IMR-90 (cell line): ENCODE measurements at regions not wholly inside any gene's neighbourhood (a gene's known extent, or its start where the extent isn't known, plus 50 kb on each side); places are given as distances from the start of the nearest gene placed in this dataset.

Experiments
- ATAC-seq: fragments of 200-7000 bp; cut with Tn5 transposase; 2 replicates; pipeline ENCODE4 v1.9.1; 2020; ENCODE audit warnings: low read depth, mild to moderate bottlenecking, moderate library complexity
- BruUV-seq: library from RNA; stranded (reverse); fragments of 400-500 nt; replicated peaks from 2 replicates; lab custom pipeline; 2021; lab: Mats Ljungman, UMichigan
- CTCF ChIA-PET: fragments of 300-600 bp; formaldehyde crosslinking; extraction: SDS; loops from one replicate; lab custom pipeline; 2021; ENCODE audit warnings: antibody characterized with exemption; lab: Yijun Ruan, JAX
- POLR2A ChIA-PET: fragments of 300-600 bp; sonication (Branson Sonifier 250); formaldehyde crosslinking; loops from one replicate; lab custom pipeline; 2022; ENCODE audit warnings: antibody characterized with exemption; ENCODE audit not compliant: unreplicated experiment; lab: Charles Lee
- DNase-seq: peaks from one replicate; pipeline ENCODE4 v3.0.0; 2013
- H2AFZ ChIP-seq: replicated peaks from 2 replicates; pipeline ENCODE3; 2013; ENCODE audit warnings: low read length, mild to moderate bottlenecking; ENCODE audit not compliant: poor library complexity
- H2AK5ac ChIP-seq: 2 replicates; pipeline ENCODE4 v1.6.1; 2013; ENCODE audit warnings: low read depth, low read length, inconsistent platforms
- H2AK9ac ChIP-seq: replicated peaks from 2 replicates; pipeline ENCODE3; 2013; ENCODE audit warnings: mild to moderate bottlenecking, low read depth, low read length, moderate library complexity; ENCODE audit not compliant: poor library complexity
- H2BK120ac ChIP-seq: 2 replicates; pipeline ENCODE4 v1.6.1; 2013; ENCODE audit warnings: low read depth, low read length, inconsistent platforms
- H2BK15ac ChIP-seq: 3 replicates; pipeline ENCODE4 v1.6.1; 2013; ENCODE audit warnings: low read depth, low read length, inconsistent platforms
- H2BK20ac ChIP-seq: 2 replicates; pipeline ENCODE4 v1.6.1; 2013; ENCODE audit warnings: low read depth, mild to moderate bottlenecking, inconsistent platforms, low read length, moderate library complexity
- H2BK5ac ChIP-seq: 2 replicates; pipeline ENCODE4 v1.6.1; 2013; ENCODE audit warnings: mild to moderate bottlenecking, low read depth, low read length, inconsistent platforms; ENCODE audit not compliant: poor library complexity, severe bottlenecking
- H3K14ac ChIP-seq: replicated peaks from 2 replicates; pipeline ENCODE4 v1.6.1; 2013; ENCODE audit warnings: low read depth, low read length, inconsistent platforms
- H3K18ac ChIP-seq: 2 replicates; pipeline ENCODE4 v1.6.1; 2013; ENCODE audit warnings: low read depth, low read length, control low read depth
- H3K23ac ChIP-seq: 2 replicates; pipeline ENCODE4 v1.6.1; 2013; ENCODE audit warnings: low read depth, low read length, inconsistent platforms
- H3K27ac ChIP-seq: 2 replicates; pipeline ENCODE4 v1.5.1; 2013; ENCODE audit warnings: mild to moderate bottlenecking, control low read depth, low read length; ENCODE audit not compliant: insufficient read depth
- H3K27me3 ChIP-seq: 2 replicates; pipeline ENCODE4 v1.6.1; 2013; ENCODE audit warnings: low read length; ENCODE audit not compliant: control insufficient read depth, insufficient read depth
- H3K36me3 ChIP-seq: 2 replicates; pipeline ENCODE4 v1.6.1; 2013; ENCODE audit warnings: low read length, mixed read lengths; ENCODE audit not compliant: control insufficient read depth, insufficient read depth
- H3K4ac ChIP-seq: 2 replicates; pipeline ENCODE4 v1.6.1; 2013; ENCODE audit warnings: low read depth, low read length, inconsistent platforms
- H3K4me1 ChIP-seq: 2 replicates; pipeline ENCODE4 v1.6.1; 2013; ENCODE audit warnings: low read length, mixed read lengths; ENCODE audit not compliant: control insufficient read depth, insufficient read depth
- H3K4me2 ChIP-seq: 2 replicates; pipeline ENCODE4 v1.6.1; 2013; ENCODE audit warnings: low read depth, mild to moderate bottlenecking, control low read depth, low read length, moderate library complexity
- H3K4me3 ChIP-seq: 2 replicates; pipeline ENCODE4 v1.5.1; 2013; ENCODE audit warnings: low read depth, mild to moderate bottlenecking, control low read depth, low read length, moderate library complexity; ENCODE audit not compliant: insufficient read depth
- H3K56ac ChIP-seq: 2 replicates; pipeline ENCODE4 v1.6.1; 2013; ENCODE audit warnings: low read length, inconsistent platforms; ENCODE audit not compliant: insufficient read depth; ENCODE audit errors: extremely low read depth
- H3K79me1 ChIP-seq, 2 experiments: 2 replicates each; pipeline ENCODE4 v1.6.1; 2013; ENCODE audit warnings: low read length in 2 of 2, inconsistent platforms in 1 of 2, low read depth in 1 of 2
- H3K9ac ChIP-seq: 2 replicates; pipeline ENCODE4 v1.6.1; 2013; ENCODE audit warnings: low read depth, low read length, control low read depth
- H3K9me1 ChIP-seq: 2 replicates; pipeline ENCODE4 v1.6.1; 2013; ENCODE audit warnings: low read length, inconsistent platforms; ENCODE audit not compliant: insufficient read depth
- H3K9me3 ChIP-seq: 2 replicates; pipeline ENCODE4 v1.6.1; 2013; ENCODE audit warnings: low read length; ENCODE audit not compliant: control insufficient read depth, insufficient read depth
- H4K20me1 ChIP-seq: 2 replicates; pipeline ENCODE4 v1.6.1; 2013; ENCODE audit warnings: low read length, inconsistent platforms; ENCODE audit not compliant: insufficient read depth
- H4K5ac ChIP-seq: 2 replicates; pipeline ENCODE4 v1.6.1; 2013; ENCODE audit warnings: mild to moderate bottlenecking, low read depth, low read length, control low read depth
- H4K8ac ChIP-seq, 2 experiments: 2 replicates each; pipeline ENCODE4 v1.6.1; 2013; ENCODE audit warnings: low read depth in 2 of 2, low read length in 2 of 2, control low read depth in 1 of 2, inconsistent platforms in 1 of 2
- H4K91ac ChIP-seq: 2 replicates; pipeline ENCODE4 v1.6.1; 2013; ENCODE audit warnings: low read depth, low read length, inconsistent platforms; ENCODE audit not compliant: insufficient read depth
- BHLHE40 ChIP-seq: fragments of 150-350 bp; IDR thresholded peaks from 2 replicates; pipeline ENCODE4 v1.6.1; 2016; ENCODE audit warnings: mild to moderate bottlenecking, low read depth, low read length
- CEBPB ChIP-seq: IDR thresholded peaks from 2 replicates; pipeline ENCODE4 v1.6.1; 2012; ENCODE audit warnings: low read depth, low read length, improper control_type of control experiment
- CHD1 ChIP-seq: IDR thresholded peaks from 2 replicates; pipeline ENCODE4 v1.6.1; 2012; ENCODE audit warnings: low read depth, low read length, improper control_type of control experiment
- CTCF ChIP-seq: conservative IDR thresholded peaks from 2 replicates; pipeline ENCODE4 v1.5.1; 2012; ENCODE audit warnings: mild to moderate bottlenecking, low read depth, low read length, improper control_type of control experiment
- ELK1 ChIP-seq: fragments of 150-350 bp; IDR thresholded peaks from 2 replicates; pipeline ENCODE4 v1.6.1; 2016; ENCODE audit warnings: low read depth, mild to moderate bottlenecking, low read length, moderate library complexity, borderline replicate concordance
- FOS ChIP-seq: fragments of 150-350 bp; IDR thresholded peaks from 2 replicates; pipeline ENCODE4 v1.6.1; 2016; ENCODE audit warnings: low read depth, low read length
- MAFK ChIP-seq: IDR thresholded peaks from 2 replicates; pipeline ENCODE4 v1.6.1; 2012; ENCODE audit warnings: low read depth, low read length, improper control_type of control experiment
- MAZ ChIP-seq: IDR thresholded peaks from 2 replicates; pipeline ENCODE4 v1.6.1; 2012; ENCODE audit warnings: low read depth, mild to moderate bottlenecking, low read length, improper control_type of control experiment, moderate library complexity, borderline replicate concordance
- MXI1 ChIP-seq: IDR thresholded peaks from 2 replicates; pipeline ENCODE4 v1.6.1; 2012; ENCODE audit warnings: low read depth, mild to moderate bottlenecking, low read length, moderate library complexity, borderline replicate concordance
- NFE2L2 ChIP-seq: fragments of 150-350 bp; IDR thresholded peaks from 2 replicates; pipeline ENCODE4 v1.6.1; 2016; ENCODE audit warnings: low read depth, mild to moderate bottlenecking, low read length
- POLR2A ChIP-seq: IDR thresholded peaks from 2 replicates; pipeline ENCODE4 v1.6.1; 2012; ENCODE audit warnings: mild to moderate bottlenecking, low read depth, low read length
- RAD21 ChIP-seq: IDR thresholded peaks from 2 replicates; pipeline ENCODE4 v1.6.1; 2012; ENCODE audit warnings: low read length, improper control_type of control experiment
- RCOR1 ChIP-seq: IDR thresholded peaks from 2 replicates; pipeline ENCODE4 v1.6.1; 2012; ENCODE audit warnings: mild to moderate bottlenecking, low read length, improper control_type of control experiment; ENCODE audit not compliant: insufficient replicate concordance
- RFX5 ChIP-seq: IDR thresholded peaks from 2 replicates; pipeline ENCODE4 v1.8.0; 2012; ENCODE audit warnings: low read depth, mild to moderate bottlenecking, low read length, moderate library complexity
- SMC3 ChIP-seq: fragments of 150-350 bp; IDR thresholded peaks from 2 replicates; pipeline ENCODE4 v1.6.1; 2016; ENCODE audit warnings: low read depth, mild to moderate bottlenecking, antibody characterized with exemption, low read length, moderate library complexity
- USF2 ChIP-seq: fragments of 150-350 bp; IDR thresholded peaks from 2 replicates; pipeline ENCODE4 v1.6.1; 2017; ENCODE audit warnings: mild to moderate bottlenecking, antibody characterized with exemption, low read length, low read depth
- WGBS, 2 experiments: methylation state at CpG; one replicate each; pipeline versions ENCODE4 v1.1.5 to v1.1.7; 2013; ENCODE audit warnings: missing lambda C conversion rate in 2 of 2; ENCODE audit not compliant: insufficient read length in 1 of 2; ENCODE audit errors: extremely low coverage in 2 of 2; 5-methylcytosine and 5-hydroxymethylcytosine counted together
- dilution Hi-C: fragments of 300-500 bp; cut with HindIII; formaldehyde crosslinking; loops from one replicate; pipeline ENCODE4 v1.14.3; 2018; ENCODE audit warnings: low sequenced_read_pairs; ENCODE audit not compliant: unreplicated experiment
- in situ Hi-C: fragments of 300-500 bp; cut with MboI; formaldehyde crosslinking; loops from 3 replicates; pipeline ENCODE4 v1.14.3; 2019; ENCODE audit warnings: low sequenced_read_pairs, inconsistent platforms, mixed read lengths
- intact Hi-C: fragments of 100-400 bp; cut with micrococcal nuclease; formaldehyde crosslinking; loops from 2 replicates; pipeline ENCODE4 v1.10.0; 2022

- ChIA-PET POLR2A (no interaction called here), CTCF (interaction anchor here (0.7 kb wide), 1 partner anchor 23 kb away, joined by 3 read pairs; no protein-coding TSS in a partner anchor)
- Histone ChIP-seq H2BK5ac (no peak overlapping the region), H3K4me1 (peaks cover 4% of the 10 kb centered on the region; the same call in 1 of the 2 replicates), H3K4me3 (no peak overlapping the region), H3K27ac (no peak overlapping the region), H4K8ac (no peak overlapping the region), H3K4me2 (no peak overlapping the region), H3K79me1 (no peaks in the 10 kb centered on the region), H3K18ac (no peak overlapping the region), H3K9me1 (no peaks in the 10 kb centered on the region), H3K4ac (no peak overlapping the region), H2AK9ac (no peak overlapping the region), H2BK20ac (no peak overlapping the region), H4K91ac (no peak overlapping the region), H2BK120ac (no peak overlapping the region), H3K14ac (no peak overlapping the region), H3K9ac (no peak overlapping the region), H3K23ac (no peak overlapping the region), H3K27me3 (0 out of 2 replicates have a peak, but pooled peaks cover 1% of the 10 kb centered on the region), H3K9me3 (no peaks in the 10 kb centered on the region), H2AFZ (no peak overlapping the region), H3K56ac (no peak overlapping the region), H4K20me1 (no peaks in the 10 kb centered on the region), H2BK15ac (no peak overlapping the region), H2AK5ac (no peak overlapping the region), H4K5ac (no peak overlapping the region), H3K36me3 (no peaks in the 10 kb centered on the region)
- TF ChIP-seq SMC3: no peak
- no peak for TF ChIP-seq MXI1
- TF ChIP-seq NFE2L2: no peak
- no peak for TF ChIP-seq MAFK
- TF ChIP-seq RAD21: no peak
- no peak for TF ChIP-seq BHLHE40
- TF ChIP-seq RFX5: no peak
- no peak for TF ChIP-seq RCOR1
- no peak for TF ChIP-seq POLR2A
- no peak for TF ChIP-seq ELK1
- no peak for TF ChIP-seq CHD1
- no peak for TF ChIP-seq MAZ
- TF ChIP-seq CTCF: no peak
- no peak for TF ChIP-seq FOS
- TF ChIP-seq CEBPB: no peak
- TF ChIP-seq USF2: no peak
- DNase-seq (peak; percentile 12), ATAC-seq (0 out of 2 replicates have a peak, but pooled peaks have one; percentile 21)
- WGBS, 2 experiments: no CpG with 5 or more reads among the region's 1 CpG
- no TSS peak for BruUV-seq
- intact Hi-C loops: no loop called here
- in situ Hi-C loops: no loop called here
- dilution Hi-C loops: no loop called here
Measured at GRCh38 chr17:13311306-13311705, 290.4 kb downstream of the HS3ST3A1 start.
